K562 (cell line): ENCODE measurements at regions not wholly inside any gene's neighbourhood (a gene's known extent, or its start where the extent isn't known, plus 50 kb on each side); places are given as distances from the start of the nearest gene placed in this dataset.

ENCODE experiments used
- ATAC-seq: fragments of 200-7000 bp; cut with Tn5 transposase; 3 replicates; pipeline ENCODE4 v1.9.1; 2020; ENCODE audit warnings: moderate library complexity
- BruUV-seq: library from RNA; stranded (reverse); fragments of 400-500 nt; replicated peaks from 2 replicates; lab custom pipeline; 2021; lab: Mats Ljungman, UMichigan
- CTCF ChIA-PET: fragments of 300-600 bp; formaldehyde crosslinking; extraction: SDS; loops from one replicate; lab custom pipeline; 2021; ENCODE audit warnings: low intra/inter-chr PET ratio; lab: Yijun Ruan, JAX
- POLR2A ChIA-PET: fragments of 300-600, 350-650 bp; sonication (Branson Sonifier 250); formaldehyde crosslinking; extraction: SDS; loops from one replicate; lab custom pipeline; 2021; ENCODE audit warnings: antibody characterized with exemption, inconsistent platforms; lab: Yijun Ruan, JAX
- DNase-seq, 4 experiments: peaks; one replicate each; pipeline versions ENCODE4 v3.0.0 to v3.0.0-alpha.2; 2011 to 2018; ENCODE audit warnings: low spot score in 3 of 4, mixed read lengths in 3 of 4; ENCODE audit errors: extremely low read depth in 1 of 4
- FAIRE-seq: peaks from 2 replicates; lab custom pipeline; 2011; peaks lifted over from hg19 to GRCh38; lab: Jason Lieb, UNC
- H2AFZ ChIP-seq: 2 replicates; pipeline ENCODE4 v1.6.0; 2011; ENCODE audit warnings: low read depth, low read length, control low read depth, inconsistent platforms
- H3K27ac ChIP-seq: fragments of 200-600 bp; 3 replicates; pipeline ENCODE4 v1.8.0; 2011; ENCODE audit warnings: low read depth, mild to moderate bottlenecking, control low read depth, inconsistent platforms, low read length, moderate library complexity, mixed read lengths; ENCODE audit errors: extremely low read depth
- H3K27me3 ChIP-seq, 2 experiments: fragments of 300-600 bp in 1 of 2; 2 replicates in 1 of 2; 3 replicates in 1 of 2; pipeline versions ENCODE4 v1.6.0 to v1.8.0; 2011; ENCODE audit warnings: inconsistent platforms in 2 of 2, low read length in 2 of 2, mild to moderate bottlenecking in 1 of 2, mixed read lengths in 1 of 2, moderate library complexity in 1 of 2; ENCODE audit not compliant: control insufficient read depth in 2 of 2, insufficient read depth in 2 of 2
- H3K36me3 ChIP-seq: fragments of 300-600 bp; 3 replicates; pipeline ENCODE4 v1.8.0; 2011; ENCODE audit warnings: mild to moderate bottlenecking, low read length, inconsistent platforms; ENCODE audit not compliant: control insufficient read depth, insufficient read depth
- H3K4me1 ChIP-seq, 2 experiments: fragments of 200-600 bp in 1 of 2; replicated peaks in 1 of 2; 2 replicates in 1 of 2; 3 replicates in 1 of 2; pipeline versions ENCODE4 v1.5.1 to v1.8.0; 2011; ENCODE audit warnings: inconsistent platforms in 2 of 2, low read length in 2 of 2, mild to moderate bottlenecking in 1 of 2, mixed read lengths in 1 of 2, moderate library complexity in 1 of 2; ENCODE audit not compliant: control insufficient read depth in 2 of 2, insufficient read depth in 2 of 2
- H3K4me2 ChIP-seq: 2 replicates; pipeline ENCODE4 v1.6.1; 2011; ENCODE audit warnings: low read length, control low read depth, inconsistent platforms, mixed read lengths; ENCODE audit not compliant: insufficient read depth
- H3K4me3 ChIP-seq: fragments of 200-600 bp; sonication (generic), shearing (Covaris generic); 2 replicates; pipeline ENCODE4 v1.5.1; 2016; ENCODE audit warnings: control low read depth, inconsistent platforms
- H3K79me2 ChIP-seq: fragments of 200-600 bp; 3 replicates; pipeline ENCODE4 v1.8.0; 2011; ENCODE audit warnings: low read length, inconsistent platforms; ENCODE audit not compliant: control insufficient read depth, insufficient read depth
- H3K9ac ChIP-seq, 2 experiments: 2 replicates each; pipeline versions ENCODE4 v1.6.0 to v1.6.1; 2011; ENCODE audit warnings: low read depth in 2 of 2, low read length in 2 of 2, control low read depth in 1 of 2, inconsistent platforms in 1 of 2, mild to moderate bottlenecking in 1 of 2, mixed read lengths in 1 of 2; ENCODE audit not compliant: insufficient read depth in 1 of 2
- H3K9me1 ChIP-seq: one replicate; pipeline ENCODE4 v1.6.0; 2011; ENCODE audit warnings: inconsistent platforms, mild to moderate bottlenecking, low read length, moderate library complexity; ENCODE audit not compliant: control insufficient read depth, insufficient read depth
- H3K9me3 ChIP-seq: replicated peaks from 2 replicates; pipeline ENCODE4 v1.5.1; 2011; ENCODE audit warnings: low read depth, low read length, inconsistent platforms; ENCODE audit not compliant: control insufficient read depth, insufficient read depth
- H4K20me1 ChIP-seq: replicated peaks from 2 replicates; pipeline ENCODE4 v1.6.1; 2011; ENCODE audit warnings: low read length, inconsistent platforms, mixed read lengths; ENCODE audit not compliant: control insufficient read depth, insufficient read depth
- ADNP ChIP-seq: fragments of 200-800 bp; sonication (Bioruptor generic); IDR thresholded peaks from 2 replicates; pipeline ENCODE4 v1.6.1; 2016; ENCODE audit warnings: missing genetic modification characterization, missing compliant biosample characterization
- HES1 ChIP-seq: fragments of 450-650 bp; IDR thresholded peaks from 2 replicates; pipeline ENCODE4 v1.6.1; 2016; ENCODE audit warnings: low read depth, mild to moderate bottlenecking, moderate library complexity
- IFI16 ChIP-seq: fragments of 250-450 bp; sonication (Bioruptor Pico); IDR thresholded peaks from 2 replicates; pipeline ENCODE4 v2.1.2; 2022; ENCODE audit warnings: mild to moderate bottlenecking, inconsistent platforms
- L3MBTL2 ChIP-seq: fragments of 450-650 bp; IDR thresholded peaks from 2 replicates; pipeline ENCODE4 v1.6.1; 2016; ENCODE audit warnings: mild to moderate bottlenecking, moderate library complexity
- LEF1 ChIP-seq: fragments of 450-650 bp; IDR thresholded peaks from 2 replicates; pipeline ENCODE4 v1.6.1; 2016; ENCODE audit warnings: mild to moderate bottlenecking
- NELFE ChIP-seq: IDR thresholded peaks from 2 replicates; pipeline ENCODE4 v1.6.1; 2011; ENCODE audit warnings: mild to moderate bottlenecking; ENCODE audit not compliant: insufficient read depth, insufficient read length
- NR4A1 ChIP-seq, 2 experiments: fragments of 250-450 bp in 1 of 2; fragments of 450-650 bp in 1 of 2; sonication (Bioruptor Pico) in 1 of 2; IDR thresholded peaks; 2 replicates each; pipeline versions ENCODE4 v1.4.0 to v1.6.1; 2016 to 2020; ENCODE audit warnings: mild to moderate bottlenecking in 2 of 2, missing compliant biosample characterization in 1 of 2, missing genetic modification characterization in 1 of 2, moderate library complexity in 1 of 2
- PHB2 ChIP-seq: fragments of 450-650 bp; IDR thresholded peaks from 2 replicates; pipeline ENCODE4 v1.6.1; 2017; ENCODE audit warnings: low read depth
- POLR2AphosphoS2 ChIP-seq: IDR thresholded peaks from 2 replicates; pipeline ENCODE4 v1.6.1; 2012; ENCODE audit warnings: low read length, improper control_type of control experiment
- XRCC3 ChIP-seq: fragments of 450-650 bp; IDR thresholded peaks from 2 replicates; pipeline ENCODE4 v1.6.1; 2017; ENCODE audit warnings: mild to moderate bottlenecking, moderate library complexity
- ZBTB11 ChIP-seq, 3 experiments: fragments of 200-800 bp in 1 of 3; fragments of 250-450 bp in 1 of 3; fragments of 450-650 bp in 1 of 3; sonication (Bioruptor Pico) in 1 of 3; sonication (Bioruptor generic) in 1 of 3; formaldehyde crosslinking in 1 of 3; IDR thresholded peaks; 2 replicates each; pipeline versions ENCODE4 v1.6.1 to v1.8.0; 2016 to 2022; ENCODE audit warnings: mild to moderate bottlenecking in 2 of 3, missing genetic modification characterization in 2 of 3, missing compliant biosample characterization in 1 of 3, moderate library complexity in 1 of 3
- ZNF12 ChIP-seq: sonication (generic); formaldehyde crosslinking; IDR thresholded peaks from 2 replicates; pipeline ENCODE4 v1.4.0; 2020; ENCODE audit warnings: mild to moderate bottlenecking, missing genetic modification reagents
- ZNF395 ChIP-seq: fragments of 200-800 bp; sonication (Bioruptor generic); IDR thresholded peaks from 2 replicates; pipeline ENCODE4 v1.6.1; 2017; ENCODE audit warnings: missing genetic modification characterization, missing compliant biosample characterization
- ZNF717 ChIP-seq: fragments of 250-450 bp; sonication (Bioruptor Pico); IDR thresholded peaks from 2 replicates; pipeline ENCODE4 v1.5.0; 2021
- WGBS: fragments of 100-300 bp; shearing (Covaris generic); methylation state at CpG from one replicate; pipeline ENCODE4 v1.1.6; 2016; ENCODE audit warnings: low coverage, mixed read lengths; ENCODE audit not compliant: insufficient coverage; ENCODE audit errors: missing lambda C conversion rate; 5-methylcytosine and 5-hydroxymethylcytosine counted together
- in situ Hi-C: fragments of 300-500 bp; cut with MboI; formaldehyde crosslinking; loops from 4 replicates; pipeline ENCODE4 v1.15.0; 2018; ENCODE audit warnings: inconsistent platforms, mixed read lengths
- intact Hi-C: fragments of 100-400 bp; cut with micrococcal nuclease; formaldehyde crosslinking; loops from 2 replicates; pipeline ENCODE4 v1.14.2; 2022
- TF ChIP-seq, protein P1 (sequence below): conservative IDR thresholded peaks from 2 replicates; pipeline ENCODE4 v1.6.1; 2011; ENCODE audit warnings: low read depth, mild to moderate bottlenecking, low read length; ENCODE audit not compliant: control insufficient read depth

- no peak for FAIRE-seq
- 0% methylated on average over 4 of the region's 5 CpGs for WGBS
These were observed 336.0 kb downstream of the GLRX3 start for GRCh38 chr10:130472236-130472635.

More at GRCh38 chr10:130472236-130472635, 336.0 kb downstream of the GLRX3 start:
- POLR2A ChIA-PET, result interaction anchor here (0.6 to 2.3 kb wide), 3 partner anchors 9 to 361 kb away, joined by 3 to 6 read pairs (median 3); no protein-coding TSS in a partner anchor
- no peak overlapping the region for H2AFZ ChIP-seq
- peaks cover 8 to 26% of the 10 kb centered on the region in 2 experiments; a peak in 3 of 5 replicates for H3K27me3 ChIP-seq
- H3K36me3 ChIP-seq, result no peaks in the 10 kb centered on the region
- ATAC-seq (no peak), DNase-seq (no peak)
- H3K9me1 ChIP-seq, result no peaks in the 10 kb centered on the region
- intact Hi-C loops, result no loop called here
- CTCF ChIA-PET, result no interaction called here
- H3K4me1 ChIP-seq, result no peaks in the 10 kb centered on the region
- H4K20me1 ChIP-seq, result no peaks in the 10 kb centered on the region
- H3K9ac ChIP-seq, result no peak overlapping the region
- in situ Hi-C loops, result no loop called here
- TF ChIP-seq IFI16 (no peak), NR4A1 (CRISPR knock-in tag; IDR thresholded peaks at IDR 0.05) (no peak), NR4A1 (tag; IDR thresholded peaks at IDR 0.05) (no peak), NELFE (no peak), POLR2AphosphoS2 (no peak), L3MBTL2 (no peak), ZBTB11 (CRISPR knock-in tag; IDR thresholded peaks at IDR 0.05) (no peak), ZNF12 (CRISPR knock-in tag) (no peak), XRCC3 (no peak), ZNF717 (CRISPR knock-in tag) (no peak), LEF1 (no peak), ZNF395 (CRISPR knock-in tag) (no peak), ADNP (tag) (no peak), PHB2 (no peak), HES1 (no peak)
- TF ChIP-seq, protein P1, sequence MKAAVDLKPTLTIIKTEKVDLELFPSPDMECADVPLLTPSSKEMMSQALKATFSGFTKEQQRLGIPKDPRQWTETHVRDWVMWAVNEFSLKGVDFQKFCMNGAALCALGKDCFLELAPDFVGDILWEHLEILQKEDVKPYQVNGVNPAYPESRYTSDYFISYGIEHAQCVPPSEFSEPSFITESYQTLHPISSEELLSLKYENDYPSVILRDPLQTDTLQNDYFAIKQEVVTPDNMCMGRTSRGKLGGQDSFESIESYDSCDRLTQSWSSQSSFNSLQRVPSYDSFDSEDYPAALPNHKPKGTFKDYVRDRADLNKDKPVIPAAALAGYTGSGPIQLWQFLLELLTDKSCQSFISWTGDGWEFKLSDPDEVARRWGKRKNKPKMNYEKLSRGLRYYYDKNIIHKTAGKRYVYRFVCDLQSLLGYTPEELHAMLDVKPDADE, result no peak
- no TSS peak for BruUV-seq
- H3K27ac ChIP-seq, result no peak overlapping the region
- H3K4me2 ChIP-seq, result no peak overlapping the region
- no peaks in the 10 kb centered on the region for H3K9me3 ChIP-seq
- no peak overlapping the region for H3K4me3 ChIP-seq
- no peaks in the 10 kb centered on the region for H3K79me2 ChIP-seq
